ENCODE measurements at regions not wholly inside any gene's neighbourhood (a gene's known extent, or its start where the extent isn't known, plus 50 kb on each side); places are given as distances from the start of the nearest gene placed in this dataset.

GRCh38 chr18:11259469-11260150, 110.2 kb upstream of the PIEZO2 start:
- DNase-seq, result no peak

DNA sequence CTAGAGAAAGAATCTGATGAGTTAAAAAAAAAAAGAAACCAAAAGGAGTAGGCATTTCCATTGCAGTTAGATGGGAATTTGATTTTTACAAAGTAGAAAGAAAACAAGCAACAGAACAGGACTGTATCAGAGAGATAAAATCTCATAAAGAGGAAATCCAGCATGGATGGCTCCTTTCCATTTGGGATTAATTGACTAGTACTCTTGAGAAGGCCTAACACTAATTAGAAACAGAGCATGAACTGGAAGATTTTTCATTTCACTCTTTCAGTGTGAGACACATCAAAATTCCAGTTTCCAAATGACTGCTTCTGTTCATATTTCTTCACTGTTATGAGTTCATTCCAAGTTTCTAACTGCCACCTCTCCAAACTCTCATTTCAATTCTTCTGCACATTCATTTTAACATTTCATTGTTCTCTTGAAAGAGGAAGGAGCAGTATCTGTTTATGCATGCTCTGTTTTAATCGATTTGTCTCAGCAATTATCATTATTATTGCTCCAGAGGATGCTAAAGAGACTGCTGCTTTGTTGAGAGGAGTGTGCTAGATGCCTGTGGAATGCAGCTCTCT, 108.8 kb upstream of the PIEZO2 start:
- no peak for DNase-seq

GRCh38 chr18:11256251-11256650, 106.9 kb upstream of the PIEZO2 start:
- DNase-seq, result no peak

DNA sequence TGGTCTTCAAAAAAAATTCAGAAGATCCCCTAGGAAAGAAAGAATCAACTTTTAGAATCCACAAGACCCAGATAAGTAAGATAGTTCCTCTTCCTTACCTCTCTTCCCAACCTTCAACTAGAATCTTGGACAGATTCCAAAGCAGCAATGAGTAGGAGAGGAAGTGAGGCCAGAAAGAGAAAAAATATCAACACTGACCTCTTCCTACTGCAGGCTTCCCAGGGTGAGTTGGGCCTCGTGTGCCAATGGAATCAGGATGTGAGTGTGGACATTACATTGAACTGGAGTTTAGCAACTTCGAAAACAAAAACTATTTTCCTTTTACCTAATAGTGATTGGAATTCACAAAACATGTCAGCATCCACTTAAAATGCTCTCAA, 102.5 kb upstream of the PIEZO2 start:
- DNase-seq, result no peak

GRCh38 chr18:11251229-11251890, 102.0 kb upstream of the PIEZO2 start:
- DNase-seq, result no peak

GRCh38 chr18:11249391-11249790, 100.0 kb upstream of the PIEZO2 start:
- no peak for DNase-seq

DNA sequence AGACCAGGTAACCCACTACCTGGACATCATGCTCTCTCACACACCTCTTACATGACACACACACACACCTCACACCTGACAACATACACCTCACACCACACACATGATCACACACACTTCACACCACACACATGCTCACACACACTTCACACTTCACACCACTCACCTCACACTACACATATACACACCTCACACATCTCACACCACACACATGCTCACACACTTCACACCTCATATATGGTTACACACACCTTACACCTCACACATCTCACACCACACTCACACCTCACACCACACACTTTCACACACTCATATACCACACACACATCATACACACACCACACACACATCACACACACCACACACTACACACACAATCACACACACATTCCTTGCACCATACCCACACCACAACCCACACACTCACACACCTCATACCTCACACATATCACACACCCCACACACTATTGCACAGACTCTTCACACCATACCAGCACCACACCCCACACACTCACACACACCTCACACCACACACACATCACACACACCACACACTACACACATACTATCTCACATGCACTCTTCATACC, 98.1 kb upstream of the PIEZO2 start:
- DNase-seq, result no peak

- DNase-seq, result no peak
Observed at GRCh38 chr18:11246495-11247300, 97.3 kb upstream of the PIEZO2 start.

DNA sequence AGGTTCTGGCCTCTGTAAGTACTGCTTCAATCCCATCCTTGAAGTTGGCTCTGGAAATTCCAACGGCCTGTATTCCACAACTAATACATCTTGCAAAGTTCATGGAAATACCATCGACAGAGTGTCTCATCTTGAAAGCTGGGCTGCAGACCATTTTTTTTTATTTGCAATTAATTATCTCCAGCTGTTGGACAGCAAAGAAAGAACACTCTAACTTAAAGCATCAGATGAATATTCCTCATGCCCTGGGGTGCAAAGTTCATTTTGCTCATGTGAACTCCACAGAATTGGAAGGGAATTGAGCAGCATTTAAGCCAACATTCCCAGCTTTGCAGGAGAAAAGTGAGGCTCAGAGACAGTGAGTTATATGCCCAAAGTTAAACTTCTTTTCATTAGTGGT, 96.5 kb upstream of the PIEZO2 start:
- no peak for DNase-seq

- no peak for DNase-seq
Observed at GRCh38 chr18:11237484-11237883, 88.1 kb upstream of the PIEZO2 start.

DNA sequence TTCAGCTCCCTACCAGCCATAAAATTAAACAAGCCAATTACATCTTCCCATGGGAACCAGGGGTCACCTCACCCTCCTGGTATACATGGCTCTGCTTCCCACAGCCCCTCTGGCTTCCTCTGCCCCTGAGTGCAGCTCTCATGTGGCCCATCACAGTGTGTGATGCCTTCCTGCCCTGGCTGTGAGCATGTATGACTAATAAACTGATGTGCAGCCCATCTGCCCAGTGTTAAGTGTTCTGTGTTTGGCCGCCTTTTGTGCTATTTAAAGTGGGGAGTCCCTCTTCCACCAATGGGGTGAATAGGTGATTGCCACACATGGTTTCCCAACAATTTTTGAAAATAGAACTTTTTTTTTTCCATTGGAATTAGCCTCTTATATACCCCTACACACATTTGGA, 87.7 kb upstream of the PIEZO2 start:
- DNase-seq, result no peak

DNA sequence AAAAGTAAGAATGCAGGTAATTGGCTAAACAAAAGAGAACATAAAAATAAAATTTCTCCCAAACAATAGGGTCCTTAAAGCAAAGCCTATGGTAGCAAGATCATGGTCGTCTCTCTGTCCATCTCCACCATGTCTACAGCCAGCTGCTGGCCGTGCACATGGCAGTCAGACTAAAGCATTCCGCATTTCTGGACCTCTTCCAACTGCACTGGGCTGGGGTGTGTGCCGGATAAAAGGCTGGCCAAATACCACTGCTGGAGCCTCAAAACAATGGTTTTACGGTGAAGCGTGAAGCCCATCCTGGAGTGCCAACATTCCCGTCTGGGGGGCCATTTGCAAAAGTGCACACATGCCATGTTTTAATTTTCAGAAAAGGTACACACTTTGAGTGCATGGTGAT, 74.8 kb upstream of the PIEZO2 start:
- no peak for DNase-seq

- no peak for DNase-seq
Observed at GRCh38 chr18:11219571-11219970, 70.2 kb upstream of the PIEZO2 start.

DNA sequence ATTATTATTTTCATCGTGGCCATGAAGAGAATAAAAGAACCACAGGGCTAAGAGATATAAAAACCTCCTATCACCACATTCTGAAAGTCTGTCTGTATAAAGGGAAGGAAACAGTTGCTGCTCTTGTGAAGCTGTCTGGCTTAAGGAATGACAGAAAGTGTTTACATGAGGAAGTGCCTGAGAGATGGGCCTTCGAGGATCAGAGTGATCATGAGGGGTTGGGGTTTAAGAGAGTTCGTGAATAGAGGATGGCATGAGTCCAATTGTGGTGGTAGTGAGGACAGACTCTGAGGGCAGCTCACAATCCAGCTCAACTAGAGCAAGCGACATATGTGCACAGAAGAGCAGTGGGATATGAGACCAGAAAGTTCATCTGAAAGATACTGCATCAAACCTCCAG, 65.8 kb upstream of the PIEZO2 start:
- no peak for DNase-seq

DNA sequence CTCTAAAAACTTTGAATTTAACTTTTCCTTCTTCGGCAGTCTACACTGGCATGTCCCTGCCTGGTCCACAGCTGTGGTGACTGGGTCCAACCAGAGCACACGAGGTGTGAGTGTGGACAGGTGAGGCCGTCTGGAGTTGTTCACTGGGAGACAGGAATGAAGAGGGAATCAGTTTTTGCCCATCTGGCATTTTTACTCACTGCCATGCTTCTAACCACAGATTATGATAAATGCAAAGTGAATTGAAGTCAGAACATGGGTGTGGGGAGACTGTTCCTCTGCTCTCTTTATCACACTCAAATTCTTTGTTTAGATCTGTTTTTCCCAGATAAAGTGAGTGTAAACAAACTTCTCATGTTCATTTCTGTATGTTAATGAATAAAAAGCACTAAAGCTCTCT, 54.7 kb upstream of the PIEZO2 start:
- no peak for DNase-seq

DNA sequence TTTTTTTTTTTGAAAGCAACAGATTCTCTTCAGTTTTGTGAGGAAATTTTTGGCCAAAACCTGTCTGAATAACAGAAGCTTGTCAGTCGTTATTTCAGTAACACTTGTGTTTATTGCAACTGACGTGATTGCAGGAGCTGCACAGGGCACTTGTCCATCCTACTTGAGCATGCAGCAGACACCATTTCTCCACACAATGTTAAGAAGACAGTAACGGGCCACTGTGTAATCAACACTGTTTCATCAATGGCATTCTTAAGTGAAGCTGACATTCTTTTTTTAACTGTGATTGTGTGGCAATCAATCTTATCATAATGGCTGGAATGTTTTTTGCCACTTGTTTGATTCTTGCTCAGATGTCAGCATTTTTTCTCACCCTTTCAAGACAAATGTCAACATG, 50.1 kb upstream of the PIEZO2 start:
- DNase-seq, result no peak
